GM21723 (cell line): ENCODE measurements at regions not wholly inside any gene's neighbourhood (a gene's known extent, or its start where the extent isn't known, plus 50 kb on each side); places are given as distances from the start of the nearest gene placed in this dataset.
"Not testable (repeated sequence)": the region's sequence is repeated elsewhere in the genome, so short reads cannot be mapped to it uniquely, and the experiment has no call there.

ENCODE experiments used
- ATAC-seq: cut with Tn5 transposase; IDR thresholded peaks from one replicate; pipeline ENCODE4 v1.9.1; 2021; ENCODE audit warnings: mild to moderate bottlenecking, moderate library complexity; ENCODE audit not compliant: unreplicated experiment

GRCh38 chr4:140219567-140219966, 65.6 kb upstream of the MAML3 start:
- no peak for ATAC-seq

- ATAC-seq, result not testable (repeated sequence)
Observed at GRCh38 chr4:140219070-140219469, 65.1 kb upstream of the MAML3 start.

- no peak for ATAC-seq
Observed at GRCh38 chr4:140213749-140214148, 59.8 kb upstream of the MAML3 start.

GRCh38 chr4:140213116-140213515, 59.1 kb upstream of the MAML3 start:
- no peak for ATAC-seq

- ATAC-seq, result no peak
Observed at GRCh38 chr4:140212646-140213045, 58.7 kb upstream of the MAML3 start.

GRCh38 chr4:140212194-140212593, 58.2 kb upstream of the MAML3 start:
- no peak for ATAC-seq

- no peak for ATAC-seq
Observed at GRCh38 chr4:140211693-140212092, 57.7 kb upstream of the MAML3 start.

- ATAC-seq, result no peak
Observed at GRCh38 chr4:140211161-140211560, 57.2 kb upstream of the MAML3 start.

- ATAC-seq, result no peak
Observed at GRCh38 chr4:140208921-140209320, 54.9 kb upstream of the MAML3 start.
